GM13976 (cell line): ENCODE measurements at regions not wholly inside any gene's neighbourhood (a gene's known extent, or its start where the extent isn't known, plus 50 kb on each side); places are given as distances from the start of the nearest gene placed in this dataset.

ENCODE experiments used
- DNase-seq: peaks from one replicate; pipeline ENCODE4 v3.0.0; 2012; ENCODE audit warnings: low spot score
- in situ Hi-C: fragments of 300-500 bp; cut with MboI; formaldehyde crosslinking; loops from one replicate; pipeline ENCODE4 v1.12.0; 2022; ENCODE audit warnings: low sequenced_read_pairs, mixed read lengths, inconsistent platforms; ENCODE audit not compliant: unreplicated experiment
- TF ChIP-seq, protein P1 (sequence below): IDR thresholded peaks from 2 replicates; pipeline ENCODE4 v1.5.1; 2012; ENCODE audit warnings: borderline replicate concordance, mild to moderate bottlenecking; ENCODE audit not compliant: insufficient read depth; ENCODE audit errors: extremely low read depth, missing control alignments, control extremely low read depth

DNA sequence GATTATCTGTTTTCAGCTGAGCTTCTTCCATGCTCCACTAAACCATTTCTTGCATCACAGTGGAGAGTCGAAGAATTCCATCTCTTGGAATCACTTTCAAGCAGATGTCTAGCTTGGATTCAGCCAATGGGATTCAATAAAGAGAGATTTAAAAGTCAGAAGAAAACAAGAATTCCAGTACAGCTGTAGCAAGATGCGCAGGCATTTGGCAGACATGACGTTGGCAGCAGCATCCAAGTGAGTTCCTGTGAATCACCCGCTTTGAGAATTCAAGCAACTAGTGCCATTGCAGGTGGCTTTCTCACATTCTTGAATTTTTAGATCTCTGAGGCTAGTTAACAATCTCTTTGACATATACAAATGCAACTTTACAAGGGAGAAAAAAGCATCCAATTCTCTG, 467.0 kb downstream of the CDH10 start:
- TF ChIP-seq, protein P1, sequence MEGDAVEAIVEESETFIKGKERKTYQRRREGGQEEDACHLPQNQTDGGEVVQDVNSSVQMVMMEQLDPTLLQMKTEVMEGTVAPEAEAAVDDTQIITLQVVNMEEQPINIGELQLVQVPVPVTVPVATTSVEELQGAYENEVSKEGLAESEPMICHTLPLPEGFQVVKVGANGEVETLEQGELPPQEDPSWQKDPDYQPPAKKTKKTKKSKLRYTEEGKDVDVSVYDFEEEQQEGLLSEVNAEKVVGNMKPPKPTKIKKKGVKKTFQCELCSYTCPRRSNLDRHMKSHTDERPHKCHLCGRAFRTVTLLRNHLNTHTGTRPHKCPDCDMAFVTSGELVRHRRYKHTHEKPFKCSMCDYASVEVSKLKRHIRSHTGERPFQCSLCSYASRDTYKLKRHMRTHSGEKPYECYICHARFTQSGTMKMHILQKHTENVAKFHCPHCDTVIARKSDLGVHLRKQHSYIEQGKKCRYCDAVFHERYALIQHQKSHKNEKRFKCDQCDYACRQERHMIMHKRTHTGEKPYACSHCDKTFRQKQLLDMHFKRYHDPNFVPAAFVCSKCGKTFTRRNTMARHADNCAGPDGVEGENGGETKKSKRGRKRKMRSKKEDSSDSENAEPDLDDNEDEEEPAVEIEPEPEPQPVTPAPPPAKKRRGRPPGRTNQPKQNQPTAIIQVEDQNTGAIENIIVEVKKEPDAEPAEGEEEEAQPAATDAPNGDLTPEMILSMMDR, result no peak
- in situ Hi-C loops, result no loop called here
- DNase-seq, result no peak

DNA sequence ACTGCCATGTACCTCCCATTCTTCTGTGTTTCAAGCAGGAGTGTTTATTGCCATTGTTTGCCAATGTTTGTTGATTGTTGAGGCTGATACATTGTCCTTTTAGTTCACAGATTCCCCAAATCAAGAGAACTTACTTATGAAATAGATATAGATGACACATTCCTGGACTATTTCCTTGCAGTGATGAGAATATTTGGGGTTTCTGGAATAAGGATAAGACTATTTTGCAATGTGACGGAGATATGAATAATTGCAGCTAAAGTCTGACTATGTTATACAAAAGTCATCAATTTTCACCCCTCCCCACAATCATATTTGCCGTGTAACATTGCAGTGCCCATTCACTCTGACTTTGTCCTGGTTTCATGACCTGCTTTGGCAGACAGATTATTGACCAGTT, 460.8 kb downstream of the CDH10 start:
- TF ChIP-seq, protein P1, result no peak
- in situ Hi-C loops, result no loop called here
- DNase-seq, result no peak

DNA sequence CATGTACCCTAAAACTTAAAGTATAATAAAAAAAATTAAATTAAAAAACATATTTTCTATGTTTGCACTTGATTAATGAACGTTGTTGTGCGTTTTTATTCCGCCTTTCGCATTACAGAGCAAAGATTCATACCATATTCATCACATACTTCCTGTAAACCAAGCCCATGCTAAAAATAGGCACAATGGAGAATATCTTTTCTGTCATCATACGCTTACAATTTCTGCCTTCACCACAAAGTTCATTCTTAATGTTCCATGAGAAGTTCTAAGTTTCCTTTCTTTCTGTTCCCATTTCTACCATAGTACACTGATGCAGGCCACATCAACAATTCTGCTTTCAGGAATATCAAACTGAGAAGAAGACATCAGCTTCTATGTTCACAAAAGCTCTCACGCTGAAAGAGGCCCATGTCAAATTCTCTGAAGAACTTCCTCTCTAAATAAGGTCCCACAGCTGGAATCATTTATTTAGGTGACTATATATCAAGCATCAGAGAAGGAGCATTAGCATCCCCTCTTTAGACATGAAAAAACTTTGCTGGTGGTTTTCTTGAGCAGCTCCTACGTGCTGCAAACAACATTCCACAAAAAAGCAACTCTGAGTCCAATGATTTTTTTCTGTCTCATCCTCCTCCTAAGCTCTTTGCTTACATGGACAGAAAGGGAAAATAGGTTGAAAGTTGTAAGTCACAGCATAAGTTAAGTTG, 456.4 kb downstream of the CDH10 start:
- DNase-seq, result no peak
- TF ChIP-seq, protein P1, result no peak
- in situ Hi-C loops, result no loop called here

DNA sequence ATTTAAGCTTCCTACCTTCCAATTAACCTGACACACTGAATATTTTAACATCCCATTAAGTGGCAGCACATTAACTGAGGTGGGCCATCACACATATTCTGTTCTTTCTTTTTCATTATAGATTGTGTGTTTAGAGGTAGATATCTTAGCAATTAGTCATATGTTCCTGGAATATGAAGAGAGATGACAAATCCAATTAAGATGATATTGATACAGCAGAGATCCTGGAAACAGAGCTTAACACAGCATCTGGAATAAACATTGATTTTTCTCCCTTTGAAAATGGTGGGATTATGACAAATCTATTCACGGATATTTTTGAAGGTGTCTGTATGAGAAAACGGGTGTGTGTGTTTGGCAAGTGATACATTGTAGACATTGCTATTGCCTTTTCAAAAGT, 448.0 kb downstream of the CDH10 start:
- TF ChIP-seq, protein P1, result no peak
- in situ Hi-C loops, result no loop called here

DNA sequence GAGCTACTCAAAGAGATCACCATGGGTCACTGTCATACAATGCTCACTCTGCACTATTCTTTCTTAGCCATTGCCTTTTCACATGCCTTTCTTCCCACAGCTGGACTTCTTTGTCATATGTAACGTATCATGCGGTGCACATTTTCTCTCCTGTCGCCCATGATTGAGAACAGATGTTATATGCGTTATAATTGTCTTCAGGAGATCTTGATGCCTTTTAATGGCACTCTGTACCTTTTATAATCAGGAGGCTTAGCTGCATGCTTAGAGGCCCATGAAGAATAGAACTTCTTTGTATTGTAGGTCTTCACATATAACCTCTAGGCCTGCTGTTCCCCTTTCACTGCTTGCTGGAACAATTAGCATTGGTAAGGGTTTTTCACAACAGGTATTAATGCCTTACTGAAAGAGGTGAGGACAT, 436.1 kb downstream of the CDH10 start:
- no peak for DNase-seq
- in situ Hi-C loops, result no loop called here
- TF ChIP-seq, protein P1, result no peak

More for the DNA sequence above, 448.0 kb downstream of the CDH10 start:
- no peak for DNase-seq

DNA sequence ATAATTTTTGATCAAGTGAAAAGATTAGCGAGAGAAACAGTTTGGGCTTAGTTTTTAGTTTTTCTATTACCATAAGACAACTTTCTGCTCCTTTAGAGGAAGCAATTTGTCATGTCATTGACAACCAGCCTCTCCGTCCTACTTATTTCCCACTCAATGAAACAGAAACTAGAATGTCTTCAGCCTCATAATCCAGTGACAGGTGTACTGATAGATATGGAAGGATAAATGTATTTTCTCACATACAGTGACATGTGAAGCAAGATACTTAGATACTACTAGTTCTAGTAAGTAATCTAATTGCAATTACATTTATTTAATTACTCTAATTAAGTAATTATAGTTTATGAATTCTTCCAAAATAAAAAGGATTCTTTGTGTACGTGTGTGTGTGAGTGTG, 429.7 kb downstream of the CDH10 start:
- TF ChIP-seq, protein P1, result no peak
- no peak for DNase-seq
- in situ Hi-C loops, result no loop called here
